Cardiac muscle cell (in vitro differentiated cells and primary cell): ENCODE measurements at regions not wholly inside any gene's neighbourhood (a gene's known extent, or its start where the extent isn't known, plus 50 kb on each side); places are given as distances from the start of the nearest gene placed in this dataset.

Experiments used
- DNase-seq, 2 donors: peaks; one replicate each; pipeline versions ENCODE4 v3.0.0 to v3.0.0-alpha.2; 2010 to 2017; ENCODE audit warnings: low read depth in 1 of 2, low spot score in 1 of 2
- H3K27ac ChIP-seq: fragments of 200-600 bp; sonication (generic); 2 replicates; pipeline ENCODE4 v1.5.1; 2016
- H3K27me3 ChIP-seq: fragments of 200-600 bp; sonication (generic); 2 replicates; pipeline ENCODE4 v1.6.0; 2016; ENCODE audit warnings: control low read depth
- H3K36me3 ChIP-seq: fragments of 200-600 bp; sonication (generic); 2 replicates; pipeline ENCODE4 v1.5.1; 2016; ENCODE audit warnings: control low read depth
- H3K4me1 ChIP-seq: fragments of 200-600 bp; sonication (generic); 2 replicates; pipeline ENCODE4 v1.8.1; 2017; ENCODE audit warnings: low read depth, mild to moderate bottlenecking, mixed run types
- H3K4me3 ChIP-seq: fragments of 200-600 bp; sonication (generic); 2 replicates; pipeline ENCODE4 v1.5.1; 2016; ENCODE audit warnings: mild to moderate bottlenecking
- H3K9me3 ChIP-seq: fragments of 200-600 bp; sonication (generic); 2 replicates; pipeline ENCODE4 v1.5.1; 2017; ENCODE audit warnings: low read depth, mild to moderate bottlenecking, control low read depth
- TF ChIP-seq, protein P1 (sequence below): IDR thresholded peaks from 2 replicates; pipeline ENCODE4 v1.5.1; 2012; ENCODE audit warnings: low read depth, mild to moderate bottlenecking, low read length

DNA sequence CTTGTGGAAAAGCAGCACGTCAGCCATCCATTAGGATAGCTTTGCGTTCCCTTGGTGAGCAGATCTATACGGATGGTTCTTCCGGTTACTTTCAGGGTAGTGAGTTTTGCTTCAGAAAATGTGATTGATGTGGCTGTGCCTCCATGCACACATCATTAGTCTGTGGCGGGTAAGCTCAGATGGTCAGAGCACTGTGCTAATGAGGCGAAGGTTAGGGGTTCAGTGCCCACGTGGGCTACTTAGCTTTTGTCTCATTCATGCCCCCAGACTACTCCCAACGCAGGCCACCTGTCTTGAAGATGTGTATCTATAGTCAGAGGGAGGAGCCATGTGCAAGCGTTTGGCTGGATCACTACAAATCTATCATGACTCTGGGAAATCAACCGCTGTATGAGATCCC is 322.8 kb upstream of the POU3F3 start:
- TF ChIP-seq, protein P1, sequence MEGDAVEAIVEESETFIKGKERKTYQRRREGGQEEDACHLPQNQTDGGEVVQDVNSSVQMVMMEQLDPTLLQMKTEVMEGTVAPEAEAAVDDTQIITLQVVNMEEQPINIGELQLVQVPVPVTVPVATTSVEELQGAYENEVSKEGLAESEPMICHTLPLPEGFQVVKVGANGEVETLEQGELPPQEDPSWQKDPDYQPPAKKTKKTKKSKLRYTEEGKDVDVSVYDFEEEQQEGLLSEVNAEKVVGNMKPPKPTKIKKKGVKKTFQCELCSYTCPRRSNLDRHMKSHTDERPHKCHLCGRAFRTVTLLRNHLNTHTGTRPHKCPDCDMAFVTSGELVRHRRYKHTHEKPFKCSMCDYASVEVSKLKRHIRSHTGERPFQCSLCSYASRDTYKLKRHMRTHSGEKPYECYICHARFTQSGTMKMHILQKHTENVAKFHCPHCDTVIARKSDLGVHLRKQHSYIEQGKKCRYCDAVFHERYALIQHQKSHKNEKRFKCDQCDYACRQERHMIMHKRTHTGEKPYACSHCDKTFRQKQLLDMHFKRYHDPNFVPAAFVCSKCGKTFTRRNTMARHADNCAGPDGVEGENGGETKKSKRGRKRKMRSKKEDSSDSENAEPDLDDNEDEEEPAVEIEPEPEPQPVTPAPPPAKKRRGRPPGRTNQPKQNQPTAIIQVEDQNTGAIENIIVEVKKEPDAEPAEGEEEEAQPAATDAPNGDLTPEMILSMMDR, result no peak

DNA sequence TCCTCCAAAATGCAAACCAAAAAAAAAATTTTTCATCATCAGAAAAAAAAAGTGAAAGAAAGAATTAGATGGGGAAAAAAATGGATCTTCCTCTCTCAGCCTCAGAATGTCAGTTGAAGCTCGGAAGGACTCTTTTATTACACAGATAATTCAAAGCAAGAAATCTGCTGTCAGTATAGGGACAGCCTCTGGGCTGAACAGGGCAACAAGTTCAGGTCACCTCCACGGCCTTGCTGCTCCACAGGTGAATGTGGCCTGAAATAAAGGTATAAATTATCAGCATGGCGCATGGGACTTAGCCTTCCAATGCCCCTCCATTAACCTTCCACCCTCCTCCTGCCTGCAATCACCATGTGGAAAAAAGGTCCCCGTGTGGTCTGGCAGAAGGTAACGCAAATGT is 316.8 kb upstream of the POU3F3 start:
- no peaks in the 10 kb centered on the region for H3K4me1 ChIP-seq
- DNase-seq, result no peak
- no peak overlapping the region for H3K27ac ChIP-seq
- TF ChIP-seq, protein P1, result no peak
- H3K36me3 ChIP-seq, result no peaks in the 10 kb centered on the region
- H3K4me3 ChIP-seq, result no peak overlapping the region
- no peaks in the 10 kb centered on the region for H3K9me3 ChIP-seq
- no peaks in the 10 kb centered on the region for H3K27me3 ChIP-seq

More for the DNA sequence above, 322.8 kb upstream of the POU3F3 start:
- H3K36me3 ChIP-seq, result no peaks in the 10 kb centered on the region
- H3K27me3 ChIP-seq, result no peaks in the 10 kb centered on the region
- no peaks in the 10 kb centered on the region for H3K4me1 ChIP-seq
- no peak overlapping the region for H3K4me3 ChIP-seq
- H3K27ac ChIP-seq, result no peak overlapping the region
- no peak for DNase-seq
- H3K9me3 ChIP-seq, result no peaks in the 10 kb centered on the region

DNA sequence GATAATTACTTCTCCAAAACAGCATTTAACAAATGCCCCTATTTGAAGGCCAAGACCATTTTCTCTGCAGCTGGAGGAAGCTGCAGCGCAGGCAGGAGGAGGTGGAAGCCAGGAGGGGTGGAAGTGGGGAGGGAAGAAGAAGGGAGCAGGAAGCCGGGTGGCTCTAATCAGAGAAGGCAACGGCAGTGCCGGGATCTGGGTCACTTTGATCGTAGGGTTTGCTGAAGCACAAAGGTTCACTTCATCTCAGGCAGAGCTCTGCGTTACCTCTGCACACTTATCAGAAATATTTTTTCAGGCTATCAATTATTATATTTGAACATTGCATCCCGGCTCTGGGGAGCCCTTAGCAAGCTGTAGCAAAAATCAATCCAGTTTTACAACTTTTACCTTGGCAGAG is 315.8 kb upstream of the POU3F3 start:
- Histone ChIP-seq H3K9me3 (no peaks in the 10 kb centered on the region), H3K36me3 (no peaks in the 10 kb centered on the region), H3K27me3 (no peaks in the 10 kb centered on the region), H3K4me3 (no peak overlapping the region), H3K27ac (no peak overlapping the region), H3K4me1 (no peaks in the 10 kb centered on the region)
- DNase-seq, result no peak
- TF ChIP-seq, protein P1, result no peak

DNA sequence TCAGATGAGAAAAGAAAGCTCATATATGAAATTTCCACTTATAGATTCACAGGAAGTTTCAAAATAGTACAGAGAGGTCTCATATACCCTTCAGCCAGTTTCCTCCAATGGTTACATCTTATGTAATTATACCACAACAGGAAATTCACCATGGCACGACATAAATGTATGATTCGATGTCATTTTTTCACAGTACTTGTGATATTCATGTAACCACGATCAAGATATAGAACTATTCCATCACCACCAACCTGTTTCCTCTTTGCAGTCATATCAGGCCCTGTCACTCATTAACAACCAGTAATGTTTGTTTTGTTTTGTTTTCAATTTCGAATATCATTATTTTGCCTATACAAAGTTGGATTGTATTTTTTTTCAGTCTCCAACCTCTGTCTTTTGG is 314.3 kb upstream of the POU3F3 start:
- no peak for DNase-seq
- no peaks in the 10 kb centered on the region for H3K36me3 ChIP-seq
- TF ChIP-seq, protein P1, result no peak
- no peaks in the 10 kb centered on the region for H3K4me1 ChIP-seq
- no peak overlapping the region for H3K27ac ChIP-seq
- no peaks in the 10 kb centered on the region for H3K9me3 ChIP-seq
- H3K27me3 ChIP-seq, result no peaks in the 10 kb centered on the region
- no peak overlapping the region for H3K4me3 ChIP-seq

DNA sequence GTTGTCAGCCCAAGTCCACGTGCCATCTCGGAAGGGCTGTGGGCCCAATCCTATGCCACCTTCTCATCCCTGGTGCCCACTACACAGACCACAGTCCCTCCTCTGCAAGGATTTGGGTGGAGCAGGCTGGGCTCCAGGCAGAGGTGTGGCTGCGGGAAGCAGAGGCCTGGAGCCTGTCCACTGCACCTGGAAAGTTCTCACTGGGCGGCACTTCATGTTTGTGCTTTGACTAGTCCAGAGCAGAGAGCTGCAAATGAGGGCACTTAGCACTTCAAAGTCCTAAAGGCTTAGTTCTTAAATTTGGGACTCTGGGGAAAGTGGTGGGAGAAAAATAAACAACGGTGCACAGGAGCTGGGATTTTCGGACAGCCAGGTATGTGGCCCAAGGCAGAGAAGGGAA is 308.9 kb upstream of the POU3F3 start:
- DNase-seq, result no peak
- Histone ChIP-seq H3K36me3 (no peaks in the 10 kb centered on the region), H3K27ac (no peak overlapping the region), H3K27me3 (no peaks in the 10 kb centered on the region), H3K9me3 (no peaks in the 10 kb centered on the region), H3K4me1 (no peaks in the 10 kb centered on the region), H3K4me3 (no peak overlapping the region)
- TF ChIP-seq, protein P1, result no peak

DNA sequence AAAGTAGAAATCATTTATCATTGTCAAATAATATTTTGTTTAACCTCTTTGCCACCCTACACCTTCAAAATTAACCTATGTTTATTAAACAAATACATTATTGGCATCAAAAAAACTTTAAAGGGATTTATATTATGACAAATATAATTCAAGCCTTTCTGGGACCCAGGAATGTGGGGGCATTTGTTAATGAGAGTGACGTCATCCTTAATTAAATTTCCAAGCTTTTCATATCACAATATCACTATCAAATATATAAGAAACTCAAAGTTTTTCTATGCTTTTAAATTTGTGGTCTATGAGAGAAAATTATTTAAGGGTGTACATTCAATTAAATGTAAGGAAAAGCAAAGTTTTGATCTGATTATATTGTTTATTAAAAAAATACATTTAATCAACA is 307.4 kb upstream of the POU3F3 start:
- Histone ChIP-seq H3K36me3 (no peaks in the 10 kb centered on the region), H3K9me3 (no peaks in the 10 kb centered on the region), H3K4me1 (no peaks in the 10 kb centered on the region), H3K27me3 (no peaks in the 10 kb centered on the region), H3K4me3 (no peak overlapping the region), H3K27ac (no peak overlapping the region)
- TF ChIP-seq, protein P1, result no peak
- DNase-seq, result no peak
